K562 (cell line): ENCODE measurements at regions not wholly inside any gene's neighbourhood (a gene's known extent, or its start where the extent isn't known, plus 50 kb on each side); places are given as distances from the start of the nearest gene placed in this dataset.
A peak's percentile ranks its signal among the peaks of the same experiment; 100 is the strongest.

Experiments used
- C11orf30 ChIP-seq: fragments of 450-650 bp; IDR thresholded peaks from 2 replicates; pipeline ENCODE4 v1.6.1; 2016; ENCODE audit warnings: low read depth, mild to moderate bottlenecking
- CREB1 ChIP-seq, 2 experiments: sonication (generic) in 1 of 2; formaldehyde crosslinking in 1 of 2; IDR thresholded peaks; 2 replicates each; pipeline versions ENCODE4 v1.6.1 to v1.8.0; 2012 to 2022; ENCODE audit warnings: inconsistent platforms in 1 of 2, mild to moderate bottlenecking in 1 of 2, missing genetic modification reagents in 1 of 2, moderate library complexity in 1 of 2
- ESRRA ChIP-seq: fragments of 450-650 bp; IDR thresholded peaks from 2 replicates; pipeline ENCODE4 v1.6.1; 2014; ENCODE audit warnings: low read depth, mild to moderate bottlenecking, moderate library complexity, borderline replicate concordance
- ETV6 ChIP-seq, 3 experiments: fragments of 150-350 bp in 1 of 3; sonication (generic) in 1 of 3; formaldehyde crosslinking in 1 of 3; IDR thresholded peaks; 2 replicates each; pipeline versions ENCODE4 v1.6.1 to v1.8.0; 2014 to 2022; ENCODE audit warnings: borderline replicate concordance in 2 of 3, low read depth in 2 of 3, antibody characterized with exemption in 1 of 3, low read length in 1 of 3, mild to moderate bottlenecking in 1 of 3, missing genetic modification reagents in 1 of 3
- HDAC3 ChIP-seq: fragments of 450-650 bp; IDR thresholded peaks from 2 replicates; pipeline ENCODE4 v1.6.1; 2018; ENCODE audit warnings: borderline replicate concordance, mild to moderate bottlenecking, moderate library complexity; ENCODE audit not compliant: partially characterized antibody
- HNRNPUL1 ChIP-seq: fragments of 200-400 bp; formaldehyde crosslinking; IDR thresholded peaks from 2 replicates; pipeline ENCODE4 v1.6.1; 2017; ENCODE audit warnings: low read length
- IFI16 ChIP-seq: fragments of 250-450 bp; sonication (Bioruptor Pico); IDR thresholded peaks from 2 replicates; pipeline ENCODE4 v2.1.2; 2022; ENCODE audit warnings: mild to moderate bottlenecking, inconsistent platforms
- MBD2 ChIP-seq: sonication (generic); IDR thresholded peaks from 2 replicates; pipeline ENCODE4 v1.6.1; 2016; ENCODE audit warnings: low read depth, borderline replicate concordance
- MXI1 ChIP-seq: IDR thresholded peaks from 2 replicates; pipeline ENCODE4 v1.6.1; 2011; ENCODE audit warnings: low read depth, mild to moderate bottlenecking, improper control_type of control experiment, low read length
- NCOA6 ChIP-seq: fragments of 450-650 bp; IDR thresholded peaks from 2 replicates; pipeline ENCODE4 v1.6.1; 2017; ENCODE audit warnings: mild to moderate bottlenecking
- PYGO2 ChIP-seq: fragments of 450-650 bp; IDR thresholded peaks from 2 replicates; pipeline ENCODE4 v1.6.1; 2016; ENCODE audit warnings: mild to moderate bottlenecking, missing genetic modification characterization, moderate library complexity, missing compliant biosample characterization
- U2AF1 ChIP-seq: fragments of 200-400 bp; formaldehyde crosslinking; optimal IDR thresholded peaks from 2 replicates; pipeline ENCODE3; 2017; ENCODE audit warnings: mild to moderate bottlenecking, low read depth, low read length, moderate library complexity
- XRCC3 ChIP-seq: fragments of 450-650 bp; IDR thresholded peaks from 2 replicates; pipeline ENCODE4 v1.6.1; 2017; ENCODE audit warnings: mild to moderate bottlenecking, moderate library complexity
- ZNF830 ChIP-seq: fragments of 250-450 bp; sonication (Bioruptor Pico); IDR thresholded peaks from 2 replicates; pipeline ENCODE4 v1.5.0; 2021; ENCODE audit warnings: mild to moderate bottlenecking
- ZSCAN32 ChIP-seq: fragments of 450-650 bp; formaldehyde crosslinking; IDR thresholded peaks from 2 replicates; pipeline ENCODE4 v1.4.0; 2020; ENCODE audit warnings: mild to moderate bottlenecking, moderate library complexity
- TF ChIP-seq, protein P1 (sequence below), 2 experiments: IDR thresholded peaks in 1 of 2; conservative IDR thresholded peaks in 1 of 2; 2 replicates each; pipeline ENCODE4 v1.6.1; 2016; ENCODE audit warnings: low read depth in 2 of 2, mild to moderate bottlenecking in 1 of 2, missing compliant biosample characterization in 1 of 2, missing genetic modification characterization in 1 of 2, moderate library complexity in 1 of 2
- TF ChIP-seq, protein P2 (sequence below): sonication (generic); formaldehyde crosslinking; IDR thresholded peaks from 2 replicates; pipeline ENCODE4 v1.8.0; 2023; ENCODE audit warnings: mild to moderate bottlenecking, missing genetic modification reagents
- TF ChIP-seq, protein P3 (sequence below): fragments of 450-650 bp; formaldehyde crosslinking; IDR thresholded peaks from 2 replicates; pipeline ENCODE4 v1.4.0; 2020; ENCODE audit warnings: mild to moderate bottlenecking, mixed read lengths
- TF ChIP-seq, protein P4 (sequence below): fragments of 450-650 bp; IDR thresholded peaks from 2 replicates; pipeline ENCODE4 v1.6.1; 2017; ENCODE audit warnings: antibody characterized with exemption

DNA sequence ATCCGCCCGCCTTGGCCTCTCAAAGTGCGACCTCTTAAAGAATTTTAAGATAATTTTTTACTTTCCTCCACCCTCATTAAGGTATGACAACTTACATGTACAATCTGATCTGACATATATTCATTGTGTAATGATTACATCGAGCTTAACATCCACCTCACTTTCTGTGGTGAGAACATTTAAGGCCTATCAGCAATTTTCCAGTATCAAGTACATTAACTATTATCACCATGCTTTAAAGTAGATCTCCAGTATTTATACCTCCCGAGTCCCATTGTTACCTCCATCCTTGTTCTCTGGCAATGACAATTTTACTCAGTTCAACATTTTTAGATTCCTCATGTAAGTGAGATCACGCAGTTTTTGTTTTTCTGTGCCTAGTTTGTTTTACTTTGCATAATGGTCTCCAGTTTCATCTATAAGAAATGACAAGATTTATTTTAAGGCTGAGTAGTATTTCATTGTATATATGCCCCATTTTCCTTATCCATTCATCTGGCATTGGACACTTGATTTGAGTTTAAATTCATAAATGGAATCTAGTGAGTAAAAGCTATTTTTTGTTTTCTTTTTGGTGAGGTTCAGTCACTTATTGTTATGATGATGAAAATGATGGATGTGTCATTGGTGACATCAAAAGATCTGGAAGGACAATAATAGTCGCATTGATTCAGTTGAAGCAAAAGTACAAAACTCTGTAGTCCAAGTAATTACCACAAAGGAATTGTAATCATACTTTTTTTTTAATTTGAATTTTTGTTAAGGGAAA, 87.0 kb downstream of the OR2B2 start (continued):
- TF ChIP-seq, protein P1, sequence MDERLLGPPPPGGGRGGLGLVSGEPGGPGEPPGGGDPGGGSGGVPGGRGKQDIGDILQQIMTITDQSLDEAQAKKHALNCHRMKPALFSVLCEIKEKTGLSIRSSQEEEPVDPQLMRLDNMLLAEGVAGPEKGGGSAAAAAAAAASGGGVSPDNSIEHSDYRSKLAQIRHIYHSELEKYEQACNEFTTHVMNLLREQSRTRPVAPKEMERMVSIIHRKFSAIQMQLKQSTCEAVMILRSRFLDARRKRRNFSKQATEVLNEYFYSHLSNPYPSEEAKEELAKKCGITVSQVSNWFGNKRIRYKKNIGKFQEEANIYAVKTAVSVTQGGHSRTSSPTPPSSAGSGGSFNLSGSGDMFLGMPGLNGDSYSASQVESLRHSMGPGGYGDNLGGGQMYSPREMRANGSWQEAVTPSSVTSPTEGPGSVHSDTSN (CRISPR knock-in tag; IDR thresholded peaks at IDR 0.05; ENCODE audit: low read depth), result no peak
- TF ChIP-seq, protein P1 (tag; conservative IDR thresholded peaks at IDR 0.05; ENCODE audit: low read depth), result peak; percentile 55; the same call in 1 of the 2 replicates
- TF ChIP-seq, protein P2, sequence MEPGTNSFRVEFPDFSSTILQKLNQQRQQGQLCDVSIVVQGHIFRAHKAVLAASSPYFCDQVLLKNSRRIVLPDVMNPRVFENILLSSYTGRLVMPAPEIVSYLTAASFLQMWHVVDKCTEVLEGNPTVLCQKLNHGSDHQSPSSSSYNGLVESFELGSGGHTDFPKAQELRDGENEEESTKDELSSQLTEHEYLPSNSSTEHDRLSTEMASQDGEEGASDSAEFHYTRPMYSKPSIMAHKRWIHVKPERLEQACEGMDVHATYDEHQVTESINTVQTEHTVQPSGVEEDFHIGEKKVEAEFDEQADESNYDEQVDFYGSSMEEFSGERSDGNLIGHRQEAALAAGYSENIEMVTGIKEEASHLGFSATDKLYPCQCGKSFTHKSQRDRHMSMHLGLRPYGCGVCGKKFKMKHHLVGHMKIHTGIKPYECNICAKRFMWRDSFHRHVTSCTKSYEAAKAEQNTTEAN, result no peak
- TF ChIP-seq, protein P3, sequence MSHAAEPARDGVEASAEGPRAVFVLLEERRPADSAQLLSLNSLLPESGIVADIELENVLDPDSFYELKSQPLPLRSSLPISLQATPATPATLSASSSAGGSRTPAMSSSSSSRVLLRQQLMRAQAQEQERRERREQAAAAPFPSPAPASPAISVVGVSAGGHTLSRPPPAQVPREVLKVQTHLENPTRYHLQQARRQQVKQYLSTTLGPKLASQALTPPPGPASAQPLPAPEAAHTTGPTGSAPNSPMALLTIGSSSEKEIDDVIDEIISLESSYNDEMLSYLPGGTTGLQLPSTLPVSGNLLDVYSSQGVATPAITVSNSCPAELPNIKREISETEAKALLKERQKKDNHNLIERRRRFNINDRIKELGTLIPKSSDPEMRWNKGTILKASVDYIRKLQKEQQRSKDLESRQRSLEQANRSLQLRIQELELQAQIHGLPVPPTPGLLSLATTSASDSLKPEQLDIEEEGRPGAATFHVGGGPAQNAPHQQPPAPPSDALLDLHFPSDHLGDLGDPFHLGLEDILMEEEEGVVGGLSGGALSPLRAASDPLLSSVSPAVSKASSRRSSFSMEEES (CRISPR knock-in tag), result no peak
- TF ChIP-seq HDAC3, result peak; percentile 21
- no peak for TF ChIP-seq ETV6 (IDR thresholded peaks at IDR 0.05; ENCODE audit: borderline replicate concordance in 1 of 2, low read depth in 2 of 2, low read length in 1 of 2)
- no peak for TF ChIP-seq ETV6 (CRISPR knock-in tag; IDR thresholded peaks at IDR 0.05; ENCODE audit: borderline replicate concordance)
- no peak for TF ChIP-seq HNRNPUL1
- no peak for TF ChIP-seq PYGO2 (tag)
- TF ChIP-seq MXI1, result 0 out of 2 replicates have a peak, but pooled peaks have one; percentile 44
- no peak for TF ChIP-seq IFI16 (CRISPR knock-in tag)
- no peak for TF ChIP-seq CREB1 (IDR thresholded peaks at IDR 0.05)
- no peak for TF ChIP-seq CREB1 (CRISPR knock-in tag; IDR thresholded peaks at IDR 0.05)
- TF ChIP-seq ESRRA, result no peak
- TF ChIP-seq U2AF1, result peak; percentile 70
- 0 out of 2 replicates have a peak, but pooled peaks have one; percentile 41 for TF ChIP-seq XRCC3
- peak; percentile 51; the same call in 1 of the 2 replicates for TF ChIP-seq NCOA6
- no peak for TF ChIP-seq ZNF830 (CRISPR knock-in tag)
- TF ChIP-seq MBD2, result 0 out of 2 replicates have a peak, but pooled peaks have one; percentile 18
- peak; percentile 69; the same call in 1 of the 2 replicates for TF ChIP-seq C11orf30
- TF ChIP-seq, protein P4, sequence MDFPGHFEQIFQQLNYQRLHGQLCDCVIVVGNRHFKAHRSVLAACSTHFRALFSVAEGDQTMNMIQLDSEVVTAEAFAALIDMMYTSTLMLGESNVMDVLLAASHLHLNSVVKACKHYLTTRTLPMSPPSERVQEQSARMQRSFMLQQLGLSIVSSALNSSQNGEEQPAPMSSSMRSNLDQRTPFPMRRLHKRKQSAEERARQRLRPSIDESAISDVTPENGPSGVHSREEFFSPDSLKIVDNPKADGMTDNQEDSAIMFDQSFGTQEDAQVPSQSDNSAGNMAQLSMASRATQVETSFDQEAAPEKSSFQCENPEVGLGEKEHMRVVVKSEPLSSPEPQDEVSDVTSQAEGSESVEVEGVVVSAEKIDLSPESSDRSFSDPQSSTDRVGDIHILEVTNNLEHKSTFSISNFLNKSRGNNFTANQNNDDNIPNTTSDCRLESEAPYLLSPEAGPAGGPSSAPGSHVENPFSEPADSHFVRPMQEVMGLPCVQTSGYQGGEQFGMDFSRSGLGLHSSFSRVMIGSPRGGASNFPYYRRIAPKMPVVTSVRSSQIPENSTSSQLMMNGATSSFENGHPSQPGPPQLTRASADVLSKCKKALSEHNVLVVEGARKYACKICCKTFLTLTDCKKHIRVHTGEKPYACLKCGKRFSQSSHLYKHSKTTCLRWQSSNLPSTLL, result peak; percentile 42; the same call in 1 of the 2 replicates
- no peak for TF ChIP-seq ZSCAN32
